Mesenchymal stem cell (in vitro differentiated cells and primary cell): ENCODE measurements at regions not wholly inside any gene's neighbourhood (a gene's known extent, or its start where the extent isn't known, plus 50 kb on each side); places are given as distances from the start of the nearest gene placed in this dataset.
A peak's percentile ranks its signal among the peaks of the same experiment; 100 is the strongest.

ENCODE experiments used
- DNase-seq: peaks from one replicate; pipeline ENCODE4 v3.0.0-alpha.2; 2013
- H2AFZ ChIP-seq: one replicate; pipeline ENCODE4 v1.6.1; 2013; ENCODE audit warnings: low read depth, mild to moderate bottlenecking, control low read depth, inconsistent platforms, low read length, moderate library complexity
- H2AK5ac ChIP-seq: 2 replicates; pipeline ENCODE4 v1.6.1; 2013; ENCODE audit warnings: low read length, moderate library complexity, mild to moderate bottlenecking, inconsistent platforms; ENCODE audit not compliant: severe bottlenecking
- H2BK120ac ChIP-seq: one replicate; pipeline ENCODE4 v1.6.1; 2013; ENCODE audit warnings: low read depth, mild to moderate bottlenecking, inconsistent platforms, low read length, moderate library complexity
- H2BK12ac ChIP-seq, 2 experiments: one replicate each; pipeline ENCODE4 v1.6.1; 2013; ENCODE audit warnings: inconsistent platforms in 2 of 2, low read length in 2 of 2, mild to moderate bottlenecking in 2 of 2, moderate library complexity in 2 of 2, control low read depth in 1 of 2
- H2BK15ac ChIP-seq: one replicate; pipeline ENCODE4 v1.6.1; 2013; ENCODE audit warnings: mild to moderate bottlenecking, low read depth, inconsistent platforms; ENCODE audit not compliant: poor library complexity, severe bottlenecking
- H2BK5ac ChIP-seq: 2 replicates; pipeline ENCODE4 v1.6.1; 2013; ENCODE audit warnings: low read depth, mild to moderate bottlenecking, low read length, control low read depth, inconsistent platforms; ENCODE audit not compliant: poor library complexity, severe bottlenecking
- H3K14ac ChIP-seq, 2 experiments: one replicate each; pipeline ENCODE4 v1.6.1; 2013; ENCODE audit warnings: inconsistent platforms in 2 of 2, low read length in 2 of 2, control low read depth in 1 of 2, mild to moderate bottlenecking in 1 of 2, moderate library complexity in 1 of 2
- H3K18ac ChIP-seq, 2 experiments: one replicate each; pipeline ENCODE4 v1.6.1; 2013; ENCODE audit warnings: inconsistent platforms in 2 of 2, low read length in 2 of 2, control low read depth in 1 of 2, low read depth in 1 of 2, mild to moderate bottlenecking in 1 of 2
- H3K23ac ChIP-seq, 2 experiments: one replicate each; pipeline ENCODE4 v1.6.1; 2013; ENCODE audit warnings: inconsistent platforms in 2 of 2, low read length in 2 of 2, mild to moderate bottlenecking in 2 of 2, moderate library complexity in 2 of 2, control low read depth in 1 of 2
- H3K27ac ChIP-seq: 2 replicates; pipeline ENCODE4 v1.5.1; 2013; ENCODE audit warnings: mild to moderate bottlenecking, moderate library complexity, low read length, control low read depth, inconsistent platforms; ENCODE audit not compliant: poor library complexity, severe bottlenecking
- H3K27me3 ChIP-seq, 2 experiments: 2 replicates each; pipeline versions ENCODE4 v1.6.1 to v1.7.0; 2013; ENCODE audit warnings: low read length in 2 of 2, mild to moderate bottlenecking in 2 of 2, moderate library complexity in 2 of 2, control low read depth in 1 of 2, inconsistent platforms in 1 of 2; ENCODE audit not compliant: control insufficient read depth in 1 of 2, insufficient read depth in 1 of 2
- H3K36me3 ChIP-seq, 2 experiments: 2 replicates each; pipeline versions ENCODE4 v1.6.1 to v1.7.0; 2013; ENCODE audit warnings: low read length in 2 of 2, control low read depth in 1 of 2, inconsistent platforms in 1 of 2, low read depth in 1 of 2, mild to moderate bottlenecking in 1 of 2; ENCODE audit not compliant: insufficient read depth in 2 of 2, control insufficient read depth in 1 of 2
- H3K4ac ChIP-seq, 2 experiments: one replicate each; pipeline ENCODE4 v1.6.1; 2013; ENCODE audit warnings: inconsistent platforms in 2 of 2, low read length in 2 of 2, mild to moderate bottlenecking in 2 of 2, moderate library complexity in 2 of 2, control low read depth in 1 of 2, low read depth in 1 of 2
- H3K4me1 ChIP-seq: 2 replicates; pipeline ENCODE4 v1.6.1; 2013; ENCODE audit warnings: low read depth, low read length, control low read depth; ENCODE audit not compliant: control insufficient read depth, insufficient read depth
- H3K4me2 ChIP-seq: 2 replicates; pipeline ENCODE4 v1.6.1; 2013; ENCODE audit warnings: low read length, mild to moderate bottlenecking, inconsistent platforms; ENCODE audit not compliant: poor library complexity, severe bottlenecking
- H3K4me3 ChIP-seq, 2 experiments: 2 replicates each; pipeline versions ENCODE4 v1.5.1 to v1.7.0; 2013; ENCODE audit warnings: low read length in 2 of 2, mild to moderate bottlenecking in 2 of 2, control low read depth in 1 of 2, low read depth in 1 of 2; ENCODE audit not compliant: insufficient read depth in 1 of 2
- H3K79me1 ChIP-seq: replicated peaks from 2 replicates; pipeline ENCODE4 v1.6.1; 2013; ENCODE audit warnings: mild to moderate bottlenecking, control low read depth, low read length, inconsistent platforms; ENCODE audit not compliant: poor library complexity, severe bottlenecking
- H3K9ac ChIP-seq: 2 replicates; pipeline ENCODE4 v1.7.0; 2013; ENCODE audit warnings: mild to moderate bottlenecking, low read length, moderate library complexity
- H3K9me3 ChIP-seq: 2 replicates; pipeline ENCODE4 v1.7.0; 2013; ENCODE audit warnings: mild to moderate bottlenecking, low read length; ENCODE audit not compliant: control insufficient read depth
- H4K8ac ChIP-seq: one replicate; pipeline ENCODE4 v1.6.1; 2013; ENCODE audit warnings: inconsistent platforms, mild to moderate bottlenecking, low read length, moderate library complexity
- H4K91ac ChIP-seq: one replicate; pipeline ENCODE4 v1.6.1; 2013; ENCODE audit warnings: mild to moderate bottlenecking, low read length, inconsistent platforms
- WGBS: methylation state at CpG from one replicate; pipeline ENCODE4 v1.1.7; 2013; ENCODE audit warnings: mixed read lengths; 5-methylcytosine and 5-hydroxymethylcytosine counted together

DNA sequence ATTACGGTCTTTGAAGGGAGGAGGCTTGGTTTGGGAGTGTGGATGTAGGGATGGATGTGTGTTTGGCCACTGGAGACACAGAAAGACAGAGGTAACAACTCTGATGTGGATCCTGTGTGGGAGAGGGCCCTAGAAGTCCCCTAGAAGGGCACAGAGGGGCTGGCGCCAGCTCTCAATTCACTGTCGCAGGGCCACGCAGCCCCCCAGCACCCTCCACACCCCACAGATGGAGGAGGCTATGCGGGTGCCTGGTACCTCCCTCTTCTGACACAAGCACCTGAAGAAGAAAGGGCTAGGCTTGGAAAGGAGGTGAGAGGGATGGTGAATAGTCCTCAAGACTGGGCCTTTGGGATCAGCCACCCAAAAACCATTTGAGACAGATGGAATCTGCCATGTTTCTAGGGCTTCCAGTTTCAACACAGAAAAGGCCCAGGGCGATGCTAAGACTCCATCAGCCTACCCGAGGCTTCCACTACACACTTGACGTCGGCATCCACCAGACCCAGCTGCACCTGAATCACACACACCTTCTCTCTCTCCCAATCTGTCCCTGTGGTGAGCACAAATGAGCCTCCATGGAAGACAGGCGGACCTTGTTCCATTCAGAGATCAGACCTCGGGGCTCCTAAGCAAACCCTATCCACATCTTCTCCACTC, 413.5 kb upstream of the HS6ST1 start:
- no peak overlapping the region for H3K23ac ChIP-seq

DNA sequence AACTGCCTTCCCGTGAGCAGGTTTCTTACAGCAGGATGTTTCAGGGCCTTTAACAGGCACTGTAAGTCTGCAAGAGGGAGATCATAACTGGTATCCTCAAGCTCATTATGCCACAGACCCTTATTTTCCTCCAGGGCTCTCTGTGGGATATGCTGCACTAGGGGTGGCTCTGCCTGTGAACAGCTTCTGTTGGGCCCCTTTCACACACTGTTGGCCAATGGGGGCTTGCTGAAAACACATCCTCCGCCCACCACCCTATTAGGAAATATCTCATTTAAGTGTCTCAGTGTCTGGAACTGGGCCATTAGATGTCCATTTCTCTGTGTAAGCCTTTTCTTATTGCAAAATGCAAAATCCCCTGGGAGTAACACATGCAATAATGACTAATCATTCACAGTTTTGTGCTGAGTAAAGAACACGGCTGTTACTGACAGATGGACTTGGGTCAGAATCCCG, 414.3 kb upstream of the HS6ST1 start:
- no peak overlapping the region for H2BK120ac ChIP-seq
- no peaks in the 10 kb centered on the region for H3K79me1 ChIP-seq
- peak overlapping the region; percentile 51 to 56 for H2BK12ac ChIP-seq
- WGBS: 27% methylated on average over 3 of the region's 4 CpGs
- H4K8ac ChIP-seq: no peak overlapping the region
- peaks cover 20% of the 10 kb centered on the region for H3K4me1 ChIP-seq
- H3K9me3 ChIP-seq: peaks cover 3% of the 10 kb centered on the region
- H2BK15ac ChIP-seq: no peak overlapping the region
- H3K18ac ChIP-seq: peak overlapping the region; percentile 73
- no peak overlapping the region for H2BK5ac ChIP-seq
- H3K27ac ChIP-seq: no peak overlapping the region
- H2AK5ac ChIP-seq: no peak overlapping the region
- no peak overlapping the region for H2AFZ ChIP-seq
- no peaks in the 10 kb centered on the region for H3K36me3 ChIP-seq
- H3K14ac ChIP-seq: no peak overlapping the region
- peaks cover 0 to 5% of the 10 kb centered on the region in 2 experiments for H3K27me3 ChIP-seq
- H3K9ac ChIP-seq: peak overlapping the region; percentile 23
- H3K23ac ChIP-seq: no peak overlapping the region
- peak overlapping the region; percentile 75 for H4K91ac ChIP-seq
- H3K4ac ChIP-seq: peak overlapping the region in 1 of 2 experiments; percentile 24
- DNase-seq: peak; percentile 97
- H3K4me3 ChIP-seq: no peak overlapping the region
- no peak overlapping the region for H3K4me2 ChIP-seq

More for the DNA sequence above, 413.5 kb upstream of the HS6ST1 start:
- Histone ChIP-seq H3K4ac (peak overlapping the region in 1 of 2 experiments; percentile 68), H3K79me1 (no peaks in the 10 kb centered on the region), H2AFZ (no peak overlapping the region), H3K4me2 (no peak overlapping the region), H3K27ac (no peak overlapping the region), H3K9ac (no peak overlapping the region), H3K4me1 (peaks cover 18% of the 10 kb centered on the region), H4K8ac (no peak overlapping the region), H2BK12ac (peak overlapping the region; percentile 86 to 93), H3K4me3 (no peak overlapping the region), H3K27me3 (no peaks in the 10 kb centered on the region), H2BK5ac (no peak overlapping the region), H3K9me3 (peaks cover 3% of the 10 kb centered on the region), H4K91ac (peak overlapping the region; percentile 32), H2BK120ac (no peak overlapping the region), H3K36me3 (no peaks in the 10 kb centered on the region), H3K18ac (peak overlapping the region; percentile 63 to 77), H3K14ac (peak overlapping the region in 1 of 2 experiments; percentile 89), H2BK15ac (peak overlapping the region; percentile 56), H2AK5ac (no peak overlapping the region)
- DNase-seq: no peak
- 94% methylated on average over 7 of the region's 11 CpGs for WGBS

DNA sequence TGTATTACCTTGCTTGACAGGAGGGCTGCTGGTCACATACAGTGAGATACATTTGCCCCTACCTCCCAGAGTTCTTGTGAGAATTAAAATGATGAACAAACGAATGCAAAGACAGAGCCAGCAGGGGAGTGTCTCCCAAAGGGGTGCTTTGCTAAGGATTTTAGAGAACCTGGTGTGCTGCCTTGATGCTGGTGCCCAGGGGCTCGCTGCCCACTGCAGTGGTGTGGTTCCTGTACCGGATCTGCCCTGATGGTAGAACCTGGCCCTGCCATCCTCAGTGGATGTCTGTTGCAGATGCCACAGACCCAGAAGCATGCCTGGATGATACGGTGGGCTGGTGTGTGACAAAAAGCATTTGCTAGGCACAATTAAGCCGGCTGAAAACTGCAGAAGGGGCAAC, 414.8 kb upstream of the HS6ST1 start:
- Histone ChIP-seq H2BK12ac (peak overlapping the region; percentile 51 to 98), H3K4me1 (peaks cover 20% of the 10 kb centered on the region), H3K4ac (peak overlapping the region; percentile 42 to 86), H3K4me2 (no peak overlapping the region), H3K14ac (peak overlapping the region in 1 of 2 experiments; percentile 45), H3K27ac (no peak overlapping the region), H3K18ac (peak overlapping the region; percentile 46 to 73), H3K9me3 (peaks cover 3% of the 10 kb centered on the region), H3K36me3 (no peaks in the 10 kb centered on the region), H2AK5ac (no peak overlapping the region), H2BK120ac (no peak overlapping the region), H3K23ac (no peak overlapping the region), H3K79me1 (no peaks in the 10 kb centered on the region), H3K27me3 (peaks cover 0 to 5% of the 10 kb centered on the region in 2 experiments), H4K91ac (peak overlapping the region; percentile 97), H2AFZ (no peak overlapping the region), H4K8ac (peak overlapping the region; percentile 92), H3K4me3 (no peak overlapping the region), H2BK15ac (no peak overlapping the region), H3K9ac (peak overlapping the region; percentile 34), H2BK5ac (no peak overlapping the region)
- 79% methylated on average over 5 of the region's 5 CpGs for WGBS
- DNase-seq: no peak

DNA sequence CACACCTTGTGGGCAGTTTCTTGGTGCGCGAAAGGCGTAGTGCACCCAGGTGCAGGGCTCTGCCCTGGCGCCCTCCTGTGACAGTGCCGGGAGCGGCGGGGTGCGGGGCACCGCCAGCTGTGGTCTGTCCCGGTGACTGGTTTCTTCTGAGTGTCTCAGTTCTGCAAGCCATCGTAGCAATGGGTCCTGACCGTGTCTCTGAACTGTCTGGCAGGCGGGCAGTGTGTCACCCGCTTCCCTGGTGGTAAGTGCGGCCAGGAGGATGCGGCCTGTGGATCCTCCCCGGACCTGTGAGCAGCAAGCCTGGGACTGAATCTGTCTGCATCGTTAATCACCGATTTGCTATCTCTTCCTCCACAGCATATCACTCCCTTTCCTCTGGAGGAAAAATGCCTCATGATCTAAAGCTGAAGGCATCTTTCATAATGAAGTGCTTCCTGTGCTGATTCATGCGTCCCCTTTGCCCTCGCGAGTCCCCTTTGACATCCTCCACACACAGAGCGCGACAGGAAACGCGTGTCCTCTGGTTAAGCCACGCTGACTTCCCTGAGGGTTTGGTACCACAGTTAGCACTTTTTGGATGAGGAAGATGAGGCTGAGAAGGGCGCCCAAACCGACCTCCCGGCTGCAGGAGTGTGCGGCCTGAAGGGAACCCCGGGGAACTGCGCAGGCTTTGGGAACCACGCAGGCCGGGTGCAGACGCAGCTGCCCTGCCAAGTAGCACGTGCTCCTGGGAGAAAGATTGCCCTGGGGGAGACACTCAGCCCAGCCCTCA, 416.0 kb upstream of the HS6ST1 start:
- Histone ChIP-seq H3K18ac (peak overlapping the region; percentile 50 to 94), H3K27ac (no peak overlapping the region), H3K14ac (peak overlapping the region in 1 of 2 experiments; percentile 95), H3K4me3 (no peak overlapping the region), H3K27me3 (peaks cover 0 to 17% of the 10 kb centered on the region in 2 experiments), H3K9me3 (no peaks in the 10 kb centered on the region), H2BK12ac (peak overlapping the region; percentile 90 to 96), H3K23ac (peak overlapping the region in 1 of 2 experiments; percentile 51), H2BK5ac (no peak overlapping the region), H4K8ac (peak overlapping the region; percentile 83), H4K91ac (peak overlapping the region; percentile 89), H3K79me1 (no peaks in the 10 kb centered on the region), H3K4ac (peak overlapping the region; percentile 61 to 78), H3K9ac (no peak overlapping the region), H2AK5ac (no peak overlapping the region), H2AFZ (no peak overlapping the region), H3K4me2 (no peak overlapping the region), H3K36me3 (no peaks in the 10 kb centered on the region), H2BK15ac (peak overlapping the region; percentile 53), H3K4me1 (peaks cover 21% of the 10 kb centered on the region), H2BK120ac (peak overlapping the region; percentile 80)
- 32% methylated on average over 37 of the region's 37 CpGs for WGBS
- peak; percentile 92 for DNase-seq
